Caco-2 (cell line): ENCODE measurements at regions not wholly inside any gene's neighbourhood (a gene's known extent, or its start where the extent isn't known, plus 50 kb on each side); places are given as distances from the start of the nearest gene placed in this dataset.

ENCODE experiments used
- BruUV-seq: library from RNA; stranded (reverse); fragments of 400-500 nt; replicated peaks from 2 replicates; lab custom pipeline; 2021; lab: Mats Ljungman, UMichigan
- CTCF ChIA-PET: fragments of 300-600 bp; sonication (Branson Sonifier 250); formaldehyde crosslinking; loops from one replicate; lab custom pipeline; 2022; ENCODE audit warnings: antibody characterized with exemption; lab: Charles Lee
- POLR2A ChIA-PET: fragments of 300-600 bp; sonication (Branson Sonifier 250); formaldehyde crosslinking; loops from one replicate; lab custom pipeline; 2022; ENCODE audit warnings: antibody characterized with exemption; lab: Charles Lee
- DNase-seq, 2 experiments: peaks; one replicate each; pipeline versions ENCODE4 v3.0.0 to v3.0.0-alpha.2; 2020 to 2022
- H3K27me3 ChIP-seq: replicated peaks from 2 replicates; pipeline ENCODE4 v1.6.0; 2011; ENCODE audit warnings: low read length; ENCODE audit not compliant: control insufficient read depth, insufficient read depth
- H3K36me3 ChIP-seq: 2 replicates; pipeline ENCODE4 v1.5.1; 2011; ENCODE audit warnings: low read length; ENCODE audit not compliant: control insufficient read depth, insufficient read depth
- H3K4me1 ChIP-seq: fragments of 250-450 bp; sonication (Bioruptor Pico); 2 replicates; pipeline ENCODE4 v1.5.1; 2020; ENCODE audit warnings: mild to moderate bottlenecking
- H3K4me3 ChIP-seq: 2 replicates; pipeline ENCODE4 v1.5.1; 2011; ENCODE audit warnings: low read depth, mild to moderate bottlenecking, control low read depth, low read length
- H3K9me3 ChIP-seq: fragments of 250-450 bp; sonication (Bioruptor Pico); 2 replicates; pipeline ENCODE4 v1.5.1; 2020; ENCODE audit warnings: mild to moderate bottlenecking, moderate library complexity
- H3K27ac Mint-ChIP-seq: one replicate; pipeline ENCODE4 v1.8.0; 2022; ENCODE audit warnings: mixed read lengths; ENCODE audit not compliant: unreplicated experiment
- H3K27me3 Mint-ChIP-seq: one replicate; pipeline ENCODE4 v1.8.0; 2022; ENCODE audit warnings: mixed read lengths; ENCODE audit not compliant: insufficient read depth, unreplicated experiment
- H3K36me3 Mint-ChIP-seq: one replicate; pipeline ENCODE4 v1.8.0; 2022; ENCODE audit warnings: mild to moderate bottlenecking, mixed read lengths; ENCODE audit not compliant: insufficient read depth, unreplicated experiment
- H3K4me1 Mint-ChIP-seq: one replicate; pipeline ENCODE4 v1.8.0; 2022; ENCODE audit warnings: low read depth, mixed read lengths; ENCODE audit not compliant: unreplicated experiment
- H3K4me3 Mint-ChIP-seq: one replicate; pipeline ENCODE4 v1.8.0; 2022; ENCODE audit warnings: mild to moderate bottlenecking, moderate library complexity, mixed read lengths; ENCODE audit not compliant: unreplicated experiment
- H3K9me3 Mint-ChIP-seq: one replicate; pipeline ENCODE4 v1.8.0; 2022; ENCODE audit warnings: mixed read lengths; ENCODE audit not compliant: unreplicated experiment
- CTCF ChIP-seq, 2 experiments: fragments of 200-600 bp in 1 of 2; IDR thresholded peaks; 1 replicate in 1 of 2; 2 replicates in 1 of 2; pipeline versions ENCODE4 v1.5.1 to v1.8.0; 2011 to 2022; ENCODE audit warnings: antibody characterized with exemption in 1 of 2, control low read depth in 1 of 2, inconsistent platforms in 1 of 2, low read depth in 1 of 2, low read length in 1 of 2, mild to moderate bottlenecking in 1 of 2, moderate library complexity in 1 of 2; ENCODE audit not compliant: insufficient read depth in 1 of 2, severe bottlenecking in 1 of 2, unreplicated experiment in 1 of 2
- intact Hi-C: fragments of 100-400 bp; cut with micrococcal nuclease; formaldehyde crosslinking; loops from one replicate; pipeline ENCODE4 v1.10.0; 2022; ENCODE audit not compliant: unreplicated experiment

- peak; percentile 82 to 88 for DNase-seq
- CTCF ChIA-PET: interaction anchor here (0.6 to 2.5 kb wide), 4 partner anchors 25 to 108 kb away, joined by 3 to 10 read pairs (median 4); partner anchors contain the start of gene FUT8
- peaks cover 48% of the 10 kb centered on the region for H3K4me1 Mint-ChIP-seq
- H3K4me3 Mint-ChIP-seq: peak overlapping the region; percentile 63
- H3K27ac Mint-ChIP-seq: peak overlapping the region; percentile 96
- H3K36me3 Mint-ChIP-seq: peaks cover 16% of the 10 kb centered on the region
- no TSS peak for BruUV-seq
- peaks cover 96% of the 10 kb centered on the region for H3K4me1 ChIP-seq
- no peak overlapping the region for H3K4me3 ChIP-seq
- no peaks in the 10 kb centered on the region for H3K27me3 ChIP-seq
- POLR2A ChIA-PET: interaction anchor here (0.6 to 1.3 kb wide), 3 partner anchors 77 to 232 kb away, joined by 3 to 5 read pairs (median 4); partner anchors contain the start of gene MAX
- no peak for TF ChIP-seq CTCF (IDR thresholded peaks at IDR 0.05; ENCODE audit: insufficient read depth in 1 of 2, low read depth in 1 of 2, low read length in 1 of 2, severe bottlenecking in 1 of 2, unreplicated experiment in 1 of 2)
- intact Hi-C loops: loop anchor here (1.0 to 2.0 kb wide), 5 partner anchors 26 to 108 kb away; no protein-coding TSS in a partner anchor
- no peaks in the 10 kb centered on the region for H3K27me3 Mint-ChIP-seq
- H3K9me3 Mint-ChIP-seq: no peaks in the 10 kb centered on the region
- no peaks in the 10 kb centered on the region for H3K9me3 ChIP-seq
- H3K36me3 ChIP-seq: no peaks in the 10 kb centered on the region
These were observed 77.6 kb upstream of the FUT8 start for GRCh38 chr14:65334765-65335410.

GRCh38 chr14:65335411-65335947 lies 77.1 kb upstream of the FUT8 start:
- intact Hi-C loops: loop anchor here (1.0 to 2.0 kb wide), 4 partner anchors 25 to 108 kb away; no protein-coding TSS in a partner anchor
- DNase-seq: peak in 1 of 2 experiments; percentile 45
- POLR2A ChIA-PET: interaction anchor here (1.0 to 1.3 kb wide), 2 partner anchors 76 to 233 kb away, joined by 3 to 5 read pairs; partner anchors contain the start of gene MAX
- Mint-ChIP-seq H3K36me3 (peaks cover 16% of the 10 kb centered on the region), H3K27ac (peak overlapping the region; percentile 96), H3K9me3 (no peaks in the 10 kb centered on the region), H3K4me3 (peak overlapping the region; percentile 63), H3K27me3 (no peaks in the 10 kb centered on the region), H3K4me1 (peaks cover 46% of the 10 kb centered on the region)
- BruUV-seq: TSS peak; percentile 78
- no peaks in the 10 kb centered on the region for H3K36me3 ChIP-seq
- H3K27me3 ChIP-seq: no peaks in the 10 kb centered on the region
- peaks cover 92% of the 10 kb centered on the region for H3K4me1 ChIP-seq
- no peak overlapping the region for H3K4me3 ChIP-seq
- no peaks in the 10 kb centered on the region for H3K9me3 ChIP-seq
- TF ChIP-seq CTCF (IDR thresholded peaks at IDR 0.05; ENCODE audit: insufficient read depth in 1 of 2, low read depth in 1 of 2, low read length in 1 of 2, severe bottlenecking in 1 of 2, unreplicated experiment in 1 of 2): no peak
- CTCF ChIA-PET: interaction anchor here (0.6 to 2.5 kb wide), 4 partner anchors 25 to 109 kb away, joined by 3 to 10 read pairs (median 4); partner anchors contain the start of gene FUT8

GRCh38 chr14:65336191-65336591 lies 76.3 kb upstream of the FUT8 start:
- H3K27me3 Mint-ChIP-seq: no peaks in the 10 kb centered on the region
- intact Hi-C loops: no loop called here
- no TSS peak for BruUV-seq
- H3K4me1 Mint-ChIP-seq: peaks cover 47% of the 10 kb centered on the region
- H3K9me3 ChIP-seq: no peaks in the 10 kb centered on the region
- H3K36me3 Mint-ChIP-seq: peaks cover 20% of the 10 kb centered on the region
- H3K27ac Mint-ChIP-seq: peak overlapping the region; percentile 96
- H3K4me1 ChIP-seq: peaks cover 85% of the 10 kb centered on the region
- H3K27me3 ChIP-seq: no peaks in the 10 kb centered on the region
- no peaks in the 10 kb centered on the region for H3K9me3 Mint-ChIP-seq
- no peak for DNase-seq
- no peaks in the 10 kb centered on the region for H3K36me3 ChIP-seq
- ChIA-PET POLR2A (interaction anchor here (1.3 kb wide), 1 partner anchor 76 kb away, joined by 5 read pairs; no protein-coding TSS in a partner anchor), CTCF (no interaction called here)
- H3K4me3 Mint-ChIP-seq: peak overlapping the region; percentile 27
- H3K4me3 ChIP-seq: no peak overlapping the region
- no peak for TF ChIP-seq CTCF (IDR thresholded peaks at IDR 0.05; ENCODE audit: insufficient read depth in 1 of 2, low read depth in 1 of 2, low read length in 1 of 2, severe bottlenecking in 1 of 2, unreplicated experiment in 1 of 2)
